ENCODE measurements at regions not wholly inside any gene's neighbourhood (a gene's known extent, or its start where the extent isn't known, plus 50 kb on each side); places are given as distances from the start of the nearest gene placed in this dataset.
"Not testable (repeated sequence)": the region's sequence is repeated elsewhere in the genome, so short reads cannot be mapped to it uniquely, and the experiment has no call there.

DNA sequence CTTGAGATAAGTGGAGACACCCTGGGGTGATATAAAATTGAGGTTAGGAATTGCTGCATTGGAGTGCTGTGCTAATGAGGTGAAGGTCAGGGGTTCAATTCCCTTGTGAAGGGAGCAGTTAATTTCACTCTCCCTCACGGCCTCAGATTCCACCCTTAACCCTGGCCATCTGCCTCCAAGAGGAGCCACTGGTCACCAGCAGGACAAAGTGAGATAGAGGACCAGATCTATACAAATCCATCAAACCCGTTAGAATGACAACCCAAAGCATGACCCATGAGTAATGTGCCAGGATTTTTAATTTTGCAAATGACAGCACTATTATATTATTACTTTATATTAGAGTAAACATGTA is 186.4 kb upstream of the IRF2BP2 start:
- H3K36me3 ChIP-seq (ENCODE audit: control insufficient read depth, insufficient read depth, low read length); H3K4me1 ChIP-seq (ENCODE audit: control insufficient read depth, insufficient read depth, low read length); H3K27ac ChIP-seq (ENCODE audit: low read depth, low read length); H3K9me3 ChIP-seq (ENCODE audit: control insufficient read depth, insufficient read depth, low read length); H3K4me3 ChIP-seq (ENCODE audit: low read depth, low read length); DNase-seq (ENCODE audit: low read depth in 4 of 6, low spot score in 6 of 6); H3K27me3 ChIP-seq (ENCODE audit: control insufficient read depth, insufficient read depth, low read length): not testable (repeated sequence)
- WGBS (ENCODE audit: insufficient coverage) = no CpG with 5 or more reads among the region's 2 CpGs

- WGBS (ENCODE audit: insufficient coverage) = no CpG with 5 or more reads among the region's 7 CpGs
- not testable (repeated sequence) for H3K4me3 ChIP-seq (ENCODE audit: low read depth, low read length); H3K36me3 ChIP-seq (ENCODE audit: control insufficient read depth, insufficient read depth, low read length); H3K4me1 ChIP-seq (ENCODE audit: control insufficient read depth, insufficient read depth, low read length); H3K27ac ChIP-seq (ENCODE audit: low read depth, low read length); H3K9me3 ChIP-seq (ENCODE audit: control insufficient read depth, insufficient read depth, low read length); H3K27me3 ChIP-seq (ENCODE audit: control insufficient read depth, insufficient read depth, low read length)
- DNase-seq (ENCODE audit: low read depth in 4 of 6, low spot score in 6 of 6) = peak in 1 of 6 donors; percentile 27
Observed at GRCh38 chr1:234795711-234796437, 185.9 kb upstream of the IRF2BP2 start.

DNA sequence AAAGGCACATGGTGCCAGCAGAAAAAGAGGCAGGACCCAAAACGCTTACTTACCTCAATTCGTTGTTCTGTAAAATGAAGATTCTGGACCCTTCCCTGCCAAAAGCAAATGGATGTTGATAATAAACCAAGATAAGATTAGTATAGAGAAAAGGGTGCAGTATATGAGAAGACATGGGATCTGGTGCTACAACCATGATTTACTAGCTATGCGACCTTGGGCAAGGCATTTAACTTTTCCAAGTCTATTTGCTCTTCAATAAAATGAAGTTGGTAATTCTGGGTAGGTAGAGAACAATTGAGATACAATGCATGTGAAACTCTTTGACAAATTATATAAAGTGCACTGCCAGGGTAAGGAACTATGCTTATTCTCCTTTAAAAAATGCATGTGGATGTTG is 185.0 kb upstream of the IRF2BP2 start:
- WGBS (ENCODE audit: insufficient coverage) = no CpG with 5 or more reads among the region's 3 CpGs

DNA sequence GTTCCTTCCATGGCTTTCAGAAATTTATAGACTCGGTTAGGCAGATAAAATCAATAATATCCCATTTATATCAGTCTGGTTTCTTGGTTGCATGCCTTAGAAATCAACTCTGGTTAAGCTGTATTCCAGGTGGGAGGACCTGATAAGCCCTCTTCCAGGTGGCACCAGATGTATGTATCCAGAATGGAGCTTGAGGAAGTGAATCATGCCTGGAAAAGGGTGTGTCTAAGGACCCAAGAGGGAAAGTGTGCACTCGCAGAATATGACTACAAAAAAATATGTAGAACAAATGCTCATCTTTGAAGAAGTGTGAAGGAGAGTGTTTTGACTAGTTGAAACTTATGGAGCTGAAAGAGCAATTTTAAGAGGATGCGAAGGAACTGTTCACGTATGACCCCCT is 184.5 kb upstream of the IRF2BP2 start:
- H3K27ac ChIP-seq (ENCODE audit: low read depth, low read length); H3K27me3 ChIP-seq (ENCODE audit: control insufficient read depth, insufficient read depth, low read length); DNase-seq (ENCODE audit: low read depth in 4 of 6, low spot score in 6 of 6); H3K4me1 ChIP-seq (ENCODE audit: control insufficient read depth, insufficient read depth, low read length); H3K36me3 ChIP-seq (ENCODE audit: control insufficient read depth, insufficient read depth, low read length); H3K4me3 ChIP-seq (ENCODE audit: low read depth, low read length); H3K9me3 ChIP-seq (ENCODE audit: control insufficient read depth, insufficient read depth, low read length): not testable (repeated sequence)
- no CpG with 5 or more reads among the region's 4 CpGs for WGBS (ENCODE audit: insufficient coverage)

More for the DNA sequence above, 185.0 kb upstream of the IRF2BP2 start:
- H3K27ac ChIP-seq (ENCODE audit: low read depth, low read length); DNase-seq (ENCODE audit: low read depth in 4 of 6, low spot score in 6 of 6); H3K36me3 ChIP-seq (ENCODE audit: control insufficient read depth, insufficient read depth, low read length); H3K9me3 ChIP-seq (ENCODE audit: control insufficient read depth, insufficient read depth, low read length); H3K4me3 ChIP-seq (ENCODE audit: low read depth, low read length); H3K27me3 ChIP-seq (ENCODE audit: control insufficient read depth, insufficient read depth, low read length); H3K4me1 ChIP-seq (ENCODE audit: control insufficient read depth, insufficient read depth, low read length): not testable (repeated sequence)

DNA sequence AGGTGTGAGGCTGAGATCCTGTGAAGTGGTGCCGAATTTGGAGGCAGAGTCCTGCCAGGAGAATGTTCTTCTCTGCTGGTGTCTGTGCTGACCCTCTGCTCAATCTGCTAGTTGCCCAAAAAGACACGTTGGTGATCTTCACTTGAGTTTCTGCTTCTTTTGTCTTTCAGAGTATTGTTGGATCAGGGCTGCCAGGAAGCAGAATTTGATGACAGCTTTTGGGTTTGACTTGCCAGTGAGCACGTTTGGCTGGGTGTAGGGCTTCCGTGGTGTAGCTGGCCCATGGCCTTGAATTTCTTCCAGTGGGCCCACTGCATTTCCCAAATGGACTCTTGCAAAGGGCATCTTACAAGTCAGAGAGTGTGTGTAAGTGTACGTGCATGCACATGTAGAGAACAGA is 183.9 kb upstream of the IRF2BP2 start:
- H3K4me3 ChIP-seq (ENCODE audit: low read depth, low read length); H3K36me3 ChIP-seq (ENCODE audit: control insufficient read depth, insufficient read depth, low read length); H3K4me1 ChIP-seq (ENCODE audit: control insufficient read depth, insufficient read depth, low read length); H3K27me3 ChIP-seq (ENCODE audit: control insufficient read depth, insufficient read depth, low read length); H3K27ac ChIP-seq (ENCODE audit: low read depth, low read length); DNase-seq (ENCODE audit: low read depth in 4 of 6, low spot score in 6 of 6); H3K9me3 ChIP-seq (ENCODE audit: control insufficient read depth, insufficient read depth, low read length): not testable (repeated sequence)
- no CpG with 5 or more reads among the region's 5 CpGs for WGBS (ENCODE audit: insufficient coverage)

GRCh38 chr1:234792221-234792864 is 182.4 kb upstream of the IRF2BP2 start:
- not testable (repeated sequence) for H3K4me1 ChIP-seq (ENCODE audit: control insufficient read depth, insufficient read depth, low read length); H3K4me3 ChIP-seq (ENCODE audit: low read depth, low read length); H3K36me3 ChIP-seq (ENCODE audit: control insufficient read depth, insufficient read depth, low read length); H3K9me3 ChIP-seq (ENCODE audit: control insufficient read depth, insufficient read depth, low read length); H3K27me3 ChIP-seq (ENCODE audit: control insufficient read depth, insufficient read depth, low read length); H3K27ac ChIP-seq (ENCODE audit: low read depth, low read length); DNase-seq (ENCODE audit: low read depth in 4 of 6, low spot score in 6 of 6)
- no CpG with 5 or more reads among the region's 4 CpGs for WGBS (ENCODE audit: insufficient coverage)

GRCh38 chr1:234791615-234792014 is 181.6 kb upstream of the IRF2BP2 start:
- not testable (repeated sequence) for DNase-seq (ENCODE audit: low read depth in 4 of 6, low spot score in 6 of 6); H3K27ac ChIP-seq (ENCODE audit: low read depth, low read length); H3K4me1 ChIP-seq (ENCODE audit: control insufficient read depth, insufficient read depth, low read length); H3K4me3 ChIP-seq (ENCODE audit: low read depth, low read length); H3K27me3 ChIP-seq (ENCODE audit: control insufficient read depth, insufficient read depth, low read length); H3K9me3 ChIP-seq (ENCODE audit: control insufficient read depth, insufficient read depth, low read length); H3K36me3 ChIP-seq (ENCODE audit: control insufficient read depth, insufficient read depth, low read length)
- WGBS (ENCODE audit: insufficient coverage) = no CpG with 5 or more reads among the region's 3 CpGs

- not testable (repeated sequence) for H3K4me1 ChIP-seq (ENCODE audit: control insufficient read depth, insufficient read depth, low read length); H3K27ac ChIP-seq (ENCODE audit: low read depth, low read length); H3K9me3 ChIP-seq (ENCODE audit: control insufficient read depth, insufficient read depth, low read length); H3K27me3 ChIP-seq (ENCODE audit: control insufficient read depth, insufficient read depth, low read length); H3K4me3 ChIP-seq (ENCODE audit: low read depth, low read length); DNase-seq (ENCODE audit: low read depth in 4 of 6, low spot score in 6 of 6); H3K36me3 ChIP-seq (ENCODE audit: control insufficient read depth, insufficient read depth, low read length)
- no CpG with 5 or more reads among the region's 1 CpG for WGBS (ENCODE audit: insufficient coverage)
Observed at GRCh38 chr1:234790333-234790732, 180.4 kb upstream of the IRF2BP2 start.

DNA sequence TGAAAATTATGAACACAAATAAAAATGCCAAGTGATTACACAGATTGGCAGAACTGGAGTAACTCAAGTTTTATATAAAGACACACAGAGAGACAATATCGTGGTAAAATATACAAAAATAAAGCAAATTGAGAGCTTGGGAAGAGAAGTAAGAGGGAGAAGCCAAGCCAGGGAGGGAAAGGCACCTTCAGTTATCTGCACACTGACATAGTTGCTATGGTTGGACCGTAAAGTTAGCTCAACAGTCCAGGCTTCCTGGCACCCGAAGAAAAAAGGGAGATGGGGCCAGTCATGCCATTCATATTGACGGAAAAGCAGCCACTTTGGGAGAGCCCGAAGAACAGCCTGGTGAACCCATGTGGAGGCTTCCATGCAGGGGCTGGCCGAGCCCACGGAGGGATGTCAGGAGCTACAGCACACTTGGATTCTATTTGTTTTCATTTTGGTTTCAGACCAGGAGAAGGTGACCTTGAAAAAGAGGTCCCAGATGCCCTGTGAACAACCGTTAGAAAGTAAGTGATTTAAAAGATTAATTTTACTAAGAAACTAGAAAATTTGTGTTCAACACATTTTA is 177.1 kb upstream of the IRF2BP2 start:
- H3K4me3 ChIP-seq (ENCODE audit: low read depth, low read length); H3K36me3 ChIP-seq (ENCODE audit: control insufficient read depth, insufficient read depth, low read length); H3K27ac ChIP-seq (ENCODE audit: low read depth, low read length); DNase-seq (ENCODE audit: low read depth in 4 of 6, low spot score in 6 of 6); H3K4me1 ChIP-seq (ENCODE audit: control insufficient read depth, insufficient read depth, low read length); H3K27me3 ChIP-seq (ENCODE audit: control insufficient read depth, insufficient read depth, low read length); H3K9me3 ChIP-seq (ENCODE audit: control insufficient read depth, insufficient read depth, low read length): not testable (repeated sequence)
- WGBS (ENCODE audit: insufficient coverage) = 79% methylated on average over 3 of the region's 8 CpGs

DNA sequence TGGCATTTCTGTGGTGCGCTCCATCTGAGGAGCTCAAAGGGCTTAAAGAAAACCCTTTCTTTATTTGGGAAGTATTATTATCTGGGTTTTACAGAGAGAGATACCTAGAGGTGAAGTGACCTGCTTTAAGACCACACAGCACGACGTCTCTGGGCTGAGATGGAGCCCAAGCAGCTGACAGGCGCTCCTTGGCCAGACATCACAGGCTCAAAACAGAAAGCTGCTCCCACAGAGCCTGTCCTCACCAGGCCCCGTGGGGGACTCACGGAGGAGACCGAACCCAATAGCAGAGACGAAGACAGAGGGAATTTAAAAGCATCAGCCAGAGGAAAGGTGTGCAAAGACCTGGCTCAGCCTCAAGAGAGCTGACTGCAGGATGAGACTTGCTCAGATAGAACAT is 175.9 kb upstream of the IRF2BP2 start:
- WGBS (ENCODE audit: insufficient coverage) = no CpG with 5 or more reads among the region's 8 CpGs

More for the DNA sequence above, 175.9 kb upstream of the IRF2BP2 start:
- not testable (repeated sequence) for H3K4me3 ChIP-seq (ENCODE audit: low read depth, low read length); H3K36me3 ChIP-seq (ENCODE audit: control insufficient read depth, insufficient read depth, low read length); DNase-seq (ENCODE audit: low read depth in 4 of 6, low spot score in 6 of 6); H3K27me3 ChIP-seq (ENCODE audit: control insufficient read depth, insufficient read depth, low read length); H3K27ac ChIP-seq (ENCODE audit: low read depth, low read length); H3K4me1 ChIP-seq (ENCODE audit: control insufficient read depth, insufficient read depth, low read length); H3K9me3 ChIP-seq (ENCODE audit: control insufficient read depth, insufficient read depth, low read length)

Measured in spinal cord (tissue), 9 donors.